HCT116 (cell line): ENCODE measurements at regions not wholly inside any gene's neighbourhood (a gene's known extent, or its start where the extent isn't known, plus 50 kb on each side); places are given as distances from the start of the nearest gene placed in this dataset.

Source experiments
- TF ChIP-seq, protein P1 (sequence below), 3 experiments: fragments of 200-600 bp in 1 of 3; sonication (generic) in 1 of 3; IDR thresholded peaks in 2 of 3; conservative IDR thresholded peaks in 1 of 3; 2 replicates each; pipeline ENCODE4 v1.5.1; 2012 to 2017; ENCODE audit warnings: low read depth in 2 of 3, low read length in 2 of 3, antibody characterized with exemption in 1 of 3, borderline replicate concordance in 1 of 3, control low read depth in 1 of 3, mild to moderate bottlenecking in 1 of 3, mixed read lengths in 1 of 3, mixed run types in 1 of 3, moderate library complexity in 1 of 3; ENCODE audit not compliant: insufficient read depth in 1 of 3
- TF ChIP-seq, protein P2 (sequence below): IDR thresholded peaks from 2 replicates; pipeline ENCODE4 v1.6.1; 2012

DNA sequence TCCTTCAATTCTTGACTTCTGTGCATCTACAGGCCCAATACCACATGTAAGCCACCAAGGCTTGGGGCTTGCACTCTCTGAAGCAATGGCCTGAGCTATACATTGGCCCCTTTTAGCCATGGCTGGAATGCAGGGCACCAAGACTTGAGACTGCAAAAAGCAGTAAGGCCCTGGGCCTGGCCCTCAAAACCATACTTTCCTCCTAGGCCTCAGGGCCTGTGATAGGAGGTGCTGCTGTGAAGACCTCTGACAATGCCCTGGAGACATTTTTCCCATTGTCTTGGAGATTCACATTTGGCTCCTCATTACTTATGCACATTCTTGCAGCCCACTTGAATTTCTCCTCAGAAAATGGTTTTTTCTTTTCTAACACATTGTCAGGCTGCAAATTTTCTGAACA is 68.5 kb upstream of the FSTL5 start:
- TF ChIP-seq, protein P1, sequence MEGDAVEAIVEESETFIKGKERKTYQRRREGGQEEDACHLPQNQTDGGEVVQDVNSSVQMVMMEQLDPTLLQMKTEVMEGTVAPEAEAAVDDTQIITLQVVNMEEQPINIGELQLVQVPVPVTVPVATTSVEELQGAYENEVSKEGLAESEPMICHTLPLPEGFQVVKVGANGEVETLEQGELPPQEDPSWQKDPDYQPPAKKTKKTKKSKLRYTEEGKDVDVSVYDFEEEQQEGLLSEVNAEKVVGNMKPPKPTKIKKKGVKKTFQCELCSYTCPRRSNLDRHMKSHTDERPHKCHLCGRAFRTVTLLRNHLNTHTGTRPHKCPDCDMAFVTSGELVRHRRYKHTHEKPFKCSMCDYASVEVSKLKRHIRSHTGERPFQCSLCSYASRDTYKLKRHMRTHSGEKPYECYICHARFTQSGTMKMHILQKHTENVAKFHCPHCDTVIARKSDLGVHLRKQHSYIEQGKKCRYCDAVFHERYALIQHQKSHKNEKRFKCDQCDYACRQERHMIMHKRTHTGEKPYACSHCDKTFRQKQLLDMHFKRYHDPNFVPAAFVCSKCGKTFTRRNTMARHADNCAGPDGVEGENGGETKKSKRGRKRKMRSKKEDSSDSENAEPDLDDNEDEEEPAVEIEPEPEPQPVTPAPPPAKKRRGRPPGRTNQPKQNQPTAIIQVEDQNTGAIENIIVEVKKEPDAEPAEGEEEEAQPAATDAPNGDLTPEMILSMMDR (IDR thresholded peaks at IDR 0.05 in 2 of 3, conservative IDR thresholded peaks at IDR 0.05 in 1 of 3; ENCODE audit: borderline replicate concordance in 1 of 3, insufficient read depth in 1 of 3, low read depth in 2 of 3, low read length in 2 of 3): no peak
- TF ChIP-seq, protein P2, sequence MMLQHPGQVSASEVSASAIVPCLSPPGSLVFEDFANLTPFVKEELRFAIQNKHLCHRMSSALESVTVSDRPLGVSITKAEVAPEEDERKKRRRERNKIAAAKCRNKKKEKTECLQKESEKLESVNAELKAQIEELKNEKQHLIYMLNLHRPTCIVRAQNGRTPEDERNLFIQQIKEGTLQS: no peak
